AG09309 (cell line): ENCODE measurements at regions not wholly inside any gene's neighbourhood (a gene's known extent, or its start where the extent isn't known, plus 50 kb on each side); places are given as distances from the start of the nearest gene placed in this dataset.

Experiments
- DNase-seq: peaks from one replicate; pipeline ENCODE4 v3.0.0-alpha.2; 2010; ENCODE audit warnings: low read depth
- H3K4me3 ChIP-seq: 2 replicates; pipeline ENCODE4 v1.5.1; 2011; ENCODE audit warnings: mild to moderate bottlenecking, low read depth, low read length, moderate library complexity; ENCODE audit not compliant: control insufficient read depth
- TF ChIP-seq, protein P1 (sequence below): IDR thresholded peaks from 2 replicates; pipeline ENCODE4 v1.5.1; 2011; ENCODE audit warnings: mild to moderate bottlenecking, low read depth, low read length, inconsistent platforms; ENCODE audit not compliant: insufficient read depth, control insufficient read depth; ENCODE audit errors: missing control alignments

DNA sequence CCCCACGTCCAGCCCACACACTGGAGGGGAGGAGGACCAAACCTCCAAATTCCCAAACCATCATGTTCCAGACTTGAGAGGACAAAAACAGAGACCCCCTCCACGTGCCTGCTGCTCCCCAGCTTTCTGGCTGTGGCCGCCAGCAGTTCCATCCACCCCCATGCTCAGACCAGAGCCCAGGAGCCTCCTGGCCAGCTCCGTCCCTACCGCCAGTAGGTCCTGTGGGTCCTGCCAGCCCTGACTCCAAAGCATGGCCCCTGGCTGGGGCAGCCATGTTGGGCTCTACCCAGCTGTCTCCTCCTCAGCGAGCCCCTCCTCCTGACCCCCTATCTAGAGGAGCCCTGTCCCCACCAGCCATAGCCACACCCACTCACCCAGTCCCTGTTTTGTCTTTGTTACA is 227.3 kb upstream of the RTL1 start:
- TF ChIP-seq, protein P1, sequence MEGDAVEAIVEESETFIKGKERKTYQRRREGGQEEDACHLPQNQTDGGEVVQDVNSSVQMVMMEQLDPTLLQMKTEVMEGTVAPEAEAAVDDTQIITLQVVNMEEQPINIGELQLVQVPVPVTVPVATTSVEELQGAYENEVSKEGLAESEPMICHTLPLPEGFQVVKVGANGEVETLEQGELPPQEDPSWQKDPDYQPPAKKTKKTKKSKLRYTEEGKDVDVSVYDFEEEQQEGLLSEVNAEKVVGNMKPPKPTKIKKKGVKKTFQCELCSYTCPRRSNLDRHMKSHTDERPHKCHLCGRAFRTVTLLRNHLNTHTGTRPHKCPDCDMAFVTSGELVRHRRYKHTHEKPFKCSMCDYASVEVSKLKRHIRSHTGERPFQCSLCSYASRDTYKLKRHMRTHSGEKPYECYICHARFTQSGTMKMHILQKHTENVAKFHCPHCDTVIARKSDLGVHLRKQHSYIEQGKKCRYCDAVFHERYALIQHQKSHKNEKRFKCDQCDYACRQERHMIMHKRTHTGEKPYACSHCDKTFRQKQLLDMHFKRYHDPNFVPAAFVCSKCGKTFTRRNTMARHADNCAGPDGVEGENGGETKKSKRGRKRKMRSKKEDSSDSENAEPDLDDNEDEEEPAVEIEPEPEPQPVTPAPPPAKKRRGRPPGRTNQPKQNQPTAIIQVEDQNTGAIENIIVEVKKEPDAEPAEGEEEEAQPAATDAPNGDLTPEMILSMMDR = no peak
- no peak overlapping the region for H3K4me3 ChIP-seq
- no peak for DNase-seq

DNA sequence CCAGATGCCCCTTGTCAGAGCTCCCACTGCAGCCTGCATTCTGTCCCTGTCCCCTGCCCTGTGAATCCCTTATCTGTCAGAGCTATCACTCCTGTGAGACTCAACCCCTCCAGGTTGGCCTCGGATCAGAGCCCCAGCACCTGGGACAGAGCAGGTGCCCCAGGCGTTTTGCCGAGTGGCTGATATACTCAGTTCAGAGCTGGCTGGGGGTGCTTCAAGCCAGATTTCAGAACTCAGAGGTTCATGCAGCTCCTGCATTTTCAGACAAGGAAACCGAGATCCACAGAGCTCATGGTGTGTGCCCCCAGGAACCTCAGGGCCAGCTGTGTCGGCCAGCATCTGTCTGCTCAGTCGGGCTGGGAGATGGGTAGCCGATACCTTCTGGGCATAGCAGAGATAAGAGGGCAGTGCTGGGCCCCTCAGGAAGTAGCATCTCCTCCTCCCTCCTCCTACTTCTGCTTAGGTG is 228.0 kb upstream of the RTL1 start:
- DNase-seq = no peak
- TF ChIP-seq, protein P1 = no peak
- H3K4me3 ChIP-seq = no peak overlapping the region

GRCh38 chr14:101132051-101132571 is 228.6 kb upstream of the RTL1 start:
- TF ChIP-seq, protein P1 = no peak
- H3K4me3 ChIP-seq = no peak overlapping the region
- DNase-seq = no peak

DNA sequence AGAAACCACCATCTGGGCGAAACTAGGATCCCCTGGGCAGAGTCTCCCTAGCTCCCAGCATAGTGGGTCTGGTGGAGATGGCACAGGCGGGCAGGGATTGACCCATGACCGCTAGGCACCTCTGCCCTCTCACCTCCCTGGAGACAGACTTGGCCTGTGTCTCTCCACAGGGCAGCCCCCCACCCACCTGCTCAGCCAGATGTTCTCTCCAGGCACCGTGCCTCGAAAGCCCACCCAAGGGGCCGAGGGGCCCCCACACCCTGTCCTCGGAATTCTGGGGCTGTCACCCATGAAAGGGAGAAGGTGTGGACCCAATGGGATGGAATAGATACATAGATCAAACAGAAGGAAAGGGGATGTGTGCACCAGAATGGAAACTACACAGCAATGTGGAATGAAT is 229.1 kb upstream of the RTL1 start:
- H3K4me3 ChIP-seq = no peak overlapping the region
- DNase-seq = no peak
- TF ChIP-seq, protein P1 = no peak

GRCh38 chr14:101133068-101133467 is 229.5 kb upstream of the RTL1 start:
- TF ChIP-seq, protein P1 = no peak
- no peak for DNase-seq
- no peak overlapping the region for H3K4me3 ChIP-seq

DNA sequence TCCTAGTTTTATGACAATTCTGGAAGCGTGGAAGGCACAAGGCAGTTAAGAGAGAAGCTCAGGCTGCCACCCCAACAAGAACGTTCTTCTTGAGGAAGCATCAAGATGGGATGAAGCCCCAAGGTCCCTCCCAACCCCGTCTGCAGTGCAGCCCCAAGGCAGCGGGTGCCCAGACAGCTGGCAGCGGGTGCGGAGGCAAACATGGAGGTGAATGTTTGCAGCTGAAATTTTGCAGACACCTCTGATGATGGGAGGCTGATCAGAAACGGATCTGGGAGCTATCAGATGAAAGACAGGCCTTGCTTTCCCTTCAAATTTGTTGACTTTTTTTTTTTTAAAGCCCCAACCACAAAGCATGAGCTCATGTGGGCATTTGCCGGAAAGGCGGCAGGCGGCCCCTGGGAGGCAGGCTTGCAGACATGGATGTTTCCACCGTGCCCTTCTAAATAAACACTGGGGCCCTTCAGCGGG is 230.7 kb upstream of the RTL1 start:
- TF ChIP-seq, protein P1 = no peak
- DNase-seq = no peak
- H3K4me3 ChIP-seq = no peak overlapping the region
